Keratinocyte (primary cell): ENCODE measurements at regions not wholly inside any gene's neighbourhood (a gene's known extent, or its start where the extent isn't known, plus 50 kb on each side); places are given as distances from the start of the nearest gene placed in this dataset.
A peak's percentile ranks its signal among the peaks of the same experiment; 100 is the strongest.

Source experiments
- DNase-seq: peaks from one replicate; pipeline ENCODE4 v3.0.0-alpha.2; 2011; ENCODE audit warnings: low read depth, missing footprints, low spot score
- FAIRE-seq: peaks from 2 replicates; lab custom pipeline; 2011; peaks lifted over from hg19 to GRCh38; lab: Jason Lieb, UNC
- H2AFZ ChIP-seq: 2 replicates; pipeline ENCODE4 v1.6.0; 2012; ENCODE audit warnings: low read length, control low read depth, inconsistent platforms; ENCODE audit not compliant: control insufficient read depth
- H3K27ac ChIP-seq: 2 replicates; pipeline ENCODE4 v1.5.1; 2011; ENCODE audit warnings: low read length; ENCODE audit not compliant: control insufficient read depth, insufficient read depth
- H3K27me3 ChIP-seq: 3 replicates; pipeline ENCODE4 v1.6.0; 2011; ENCODE audit warnings: low read length; ENCODE audit not compliant: control insufficient read depth, insufficient read depth; ENCODE audit errors: extremely low read depth
- H3K36me3 ChIP-seq, 2 experiments: 2 replicates in 1 of 2; 3 replicates in 1 of 2; pipeline ENCODE4 v1.5.1; 2011; ENCODE audit warnings: low read length in 2 of 2, mild to moderate bottlenecking in 1 of 2; ENCODE audit not compliant: control insufficient read depth in 2 of 2, insufficient read depth in 2 of 2; ENCODE audit errors: extremely low read depth in 1 of 2
- H3K4me1 ChIP-seq: 3 replicates; pipeline ENCODE4 v1.5.1; 2011; ENCODE audit warnings: low read length; ENCODE audit not compliant: control insufficient read depth, insufficient read depth; ENCODE audit errors: extremely low read depth
- H3K4me2 ChIP-seq: 3 replicates; pipeline ENCODE4 v1.6.0; 2011; ENCODE audit warnings: low read depth, low read length; ENCODE audit not compliant: control insufficient read depth, insufficient read depth; ENCODE audit errors: extremely low read depth
- H3K4me3 ChIP-seq, 3 experiments: fragments of 200-600 bp in 1 of 3; sonication (generic) in 1 of 3; 2 replicates in 2 of 3; 3 replicates in 1 of 3; pipeline ENCODE4 v1.5.1; 2011 to 2016; ENCODE audit warnings: low read length in 3 of 3, mild to moderate bottlenecking in 3 of 3, control low read depth in 2 of 3, inconsistent platforms in 1 of 3, low read depth in 1 of 3, mixed read lengths in 1 of 3, mixed run types in 1 of 3, moderate library complexity in 1 of 3; ENCODE audit not compliant: control insufficient read depth in 2 of 3, insufficient read depth in 2 of 3; ENCODE audit errors: extremely low read depth in 1 of 3
- H3K79me2 ChIP-seq: 2 replicates; pipeline ENCODE4 v1.6.0; 2012; ENCODE audit warnings: low read length; ENCODE audit not compliant: control insufficient read depth, insufficient read depth
- H3K9ac ChIP-seq: 3 replicates; pipeline ENCODE4 v1.6.0; 2011; ENCODE audit warnings: low read length; ENCODE audit not compliant: control insufficient read depth, insufficient read depth; ENCODE audit errors: extremely low read depth
- H3K9me1 ChIP-seq: 3 replicates; pipeline ENCODE4 v1.6.0; 2011; ENCODE audit warnings: low read length; ENCODE audit not compliant: control insufficient read depth, insufficient read depth; ENCODE audit errors: extremely low read depth
- H3K9me3 ChIP-seq: 2 replicates; pipeline ENCODE4 v1.5.1; 2012; ENCODE audit warnings: low read depth, low read length; ENCODE audit not compliant: control insufficient read depth
- H4K20me1 ChIP-seq: 3 replicates; pipeline ENCODE4 v1.6.0; 2011; ENCODE audit warnings: low read length; ENCODE audit not compliant: control insufficient read depth, insufficient read depth; ENCODE audit errors: extremely low read depth
- CTCF ChIP-seq, 3 experiments: IDR thresholded peaks in 1 of 3; conservative IDR thresholded peaks in 1 of 3; optimal IDR thresholded peaks in 1 of 3; 2 replicates in 2 of 3; 3 replicates in 1 of 3; pipeline versions ENCODE3 to v1.5.1; 2011; ENCODE audit warnings: low read length in 3 of 3, mild to moderate bottlenecking in 3 of 3, moderate library complexity in 2 of 3, control low read depth in 1 of 3, inconsistent platforms in 1 of 3; ENCODE audit not compliant: insufficient read depth in 2 of 3; ENCODE audit errors: extremely low read depth in 1 of 3
- EZH2 ChIP-seq: IDR thresholded peaks from one replicate; pipeline ENCODE4 v1.6.1; 2012; ENCODE audit warnings: inconsistent platforms, mild to moderate bottlenecking, low read length, moderate library complexity
- dilution Hi-C: fragments of 300-500 bp; cut with MboI; formaldehyde crosslinking; loops from one replicate; pipeline ENCODE4 v1.7.0; 2020; ENCODE audit warnings: low sequenced_read_pairs; ENCODE audit not compliant: extremely low pct_ligation_motif_present

DNA sequence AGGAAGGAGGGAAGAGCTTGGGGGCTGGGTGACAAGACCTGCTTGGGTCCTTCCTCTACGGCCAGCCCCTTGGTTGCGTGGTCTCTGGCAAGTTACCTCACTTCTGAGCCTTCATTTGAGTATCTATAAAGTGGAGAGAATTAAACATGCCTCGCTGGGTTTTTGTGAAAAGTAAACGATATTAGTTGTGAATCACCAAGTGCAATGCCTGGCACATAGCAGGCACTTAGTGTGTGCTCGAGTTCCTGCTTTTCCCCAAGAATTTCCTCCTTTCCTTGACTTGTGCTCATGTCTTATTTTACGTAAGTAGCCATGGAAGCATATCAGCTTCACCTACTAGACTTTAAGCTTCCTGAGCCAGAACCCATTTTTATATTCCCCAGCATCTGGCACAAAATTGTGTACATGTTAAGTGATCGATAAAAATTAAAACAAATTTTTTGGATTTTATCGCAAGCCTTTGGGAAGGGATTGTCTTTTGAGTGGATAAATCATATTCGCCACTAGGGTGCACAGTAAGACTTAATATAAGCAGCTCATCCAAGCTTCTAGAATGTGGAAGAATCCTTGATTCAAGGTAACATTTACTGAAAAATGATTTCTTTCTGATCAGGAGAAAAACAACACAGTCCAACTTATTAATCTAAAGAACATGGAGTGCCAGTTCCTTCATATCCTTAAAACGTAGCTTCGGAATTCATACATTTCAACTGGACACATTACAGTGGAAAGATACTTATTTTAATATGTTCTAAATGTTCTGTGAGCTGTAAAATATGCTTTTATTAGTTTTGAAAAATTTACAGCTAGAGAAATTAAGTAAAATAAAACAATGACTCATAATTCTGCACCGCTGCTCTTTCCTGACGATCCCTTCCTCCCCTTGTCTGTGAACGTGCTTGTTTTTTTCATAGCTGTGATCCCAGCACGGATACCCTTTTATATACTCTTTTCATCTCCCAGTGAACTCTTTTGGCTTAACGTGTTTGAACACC, 62.0 kb downstream of the SLC25A47 start:
- dilution Hi-C loops: no loop called here
- Histone ChIP-seq H3K9ac (no peak overlapping the region), H3K79me2 (no peaks in the 10 kb centered on the region), H3K4me3 (no peak overlapping the region), H3K4me1 (no peaks in the 10 kb centered on the region), H4K20me1 (peaks cover 3% of the 10 kb centered on the region), H2AFZ (no peak overlapping the region), H3K27ac (no peak overlapping the region), H3K36me3 (peaks cover 3 to 5% of the 10 kb centered on the region in 2 experiments), H3K9me3 (no peaks in the 10 kb centered on the region), H3K27me3 (no peaks in the 10 kb centered on the region), H3K9me1 (no peaks in the 10 kb centered on the region), H3K4me2 (no peak overlapping the region)
- FAIRE-seq (no peak), DNase-seq (no peak)
- TF ChIP-seq EZH2: no peak
- TF ChIP-seq CTCF (optimal IDR thresholded peaks at IDR 0.05 in 1 of 3, IDR thresholded peaks at IDR 0.05 in 1 of 3, conservative IDR thresholded peaks at IDR 0.05 in 1 of 3; ENCODE audit: extremely low read depth in 1 of 3, insufficient read depth in 2 of 3, low read length in 3 of 3): peak in 1 of 3 experiments; percentile 24

GRCh38 chr14:100386121-100386520, 63.0 kb downstream of the SLC25A47 start:
- H3K36me3 ChIP-seq: peaks cover 3 to 5% of the 10 kb centered on the region in 2 experiments
- no peak overlapping the region for H3K9ac ChIP-seq
- H3K4me2 ChIP-seq: no peak overlapping the region
- H3K79me2 ChIP-seq: no peaks in the 10 kb centered on the region
- FAIRE-seq: no peak
- no peaks in the 10 kb centered on the region for H3K9me1 ChIP-seq
- no peak overlapping the region for H3K27ac ChIP-seq
- H4K20me1 ChIP-seq: peaks cover 3% of the 10 kb centered on the region
- no peak overlapping the region for H3K4me3 ChIP-seq
- no peaks in the 10 kb centered on the region for H3K9me3 ChIP-seq
- no peak overlapping the region for H2AFZ ChIP-seq
- no peaks in the 10 kb centered on the region for H3K27me3 ChIP-seq
- dilution Hi-C loops: no loop called here
- TF ChIP-seq EZH2: no peak
- no peak for DNase-seq
- no peaks in the 10 kb centered on the region for H3K4me1 ChIP-seq
